GM18508 (cell line): ENCODE measurements at regions not wholly inside any gene's neighbourhood (a gene's known extent, or its start where the extent isn't known, plus 50 kb on each side); places are given as distances from the start of the nearest gene placed in this dataset.
"Not testable (repeated sequence)": the region's sequence is repeated elsewhere in the genome, so short reads cannot be mapped to it uniquely, and the experiment has no call there.

Experiments
- ATAC-seq: cut with Tn5 transposase; IDR thresholded peaks from one replicate; pipeline ENCODE4 v1.9.1; 2021; ENCODE audit warnings: moderate number of reproducible peaks; ENCODE audit not compliant: insufficient read depth, unreplicated experiment

DNA sequence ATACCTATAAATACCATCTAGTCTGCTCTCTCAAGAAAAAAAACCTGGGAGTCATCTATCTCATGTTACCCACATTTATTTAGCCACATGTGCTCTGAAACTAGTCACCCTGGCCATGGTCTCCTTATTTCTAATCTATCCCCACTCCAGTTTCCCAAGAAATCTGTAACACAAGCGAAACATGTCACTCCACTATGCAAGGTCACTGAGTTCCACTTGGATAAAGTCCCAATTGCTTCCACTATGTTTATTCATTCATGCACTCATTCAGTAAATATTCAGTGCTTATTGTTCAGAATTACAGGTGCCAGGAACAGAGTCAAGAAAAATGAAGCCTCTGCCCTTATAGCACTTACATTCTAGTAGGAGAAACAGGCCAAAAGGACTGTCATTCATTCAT, 369.4 kb upstream of the CYRIA start:
- ATAC-seq, result no peak

- ATAC-seq, result no peak
Observed at GRCh38 chr2:17030047-17030446, 364.4 kb upstream of the CYRIA start.

DNA sequence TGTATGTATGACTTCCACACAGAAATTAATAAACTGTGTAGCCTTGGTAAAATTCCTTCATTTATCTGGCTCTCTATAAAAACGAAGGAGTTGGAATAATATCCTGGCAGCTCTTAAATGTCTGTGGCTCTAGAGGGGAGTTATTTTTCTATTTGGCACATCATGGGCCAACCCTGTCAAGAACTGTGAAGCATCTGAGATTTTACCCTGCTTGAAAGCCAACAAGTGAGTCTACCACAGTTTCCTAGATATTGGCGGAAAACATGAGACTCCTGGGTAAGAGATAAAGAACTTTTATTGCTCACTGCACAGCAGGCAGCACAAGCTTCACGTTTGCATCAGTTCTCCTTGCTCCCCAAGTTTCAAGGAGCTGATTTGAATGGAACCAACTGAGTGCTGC, 346.7 kb upstream of the CYRIA start:
- ATAC-seq, result no peak

GRCh38 chr2:17010104-17010503, 344.5 kb upstream of the CYRIA start:
- no peak for ATAC-seq

DNA sequence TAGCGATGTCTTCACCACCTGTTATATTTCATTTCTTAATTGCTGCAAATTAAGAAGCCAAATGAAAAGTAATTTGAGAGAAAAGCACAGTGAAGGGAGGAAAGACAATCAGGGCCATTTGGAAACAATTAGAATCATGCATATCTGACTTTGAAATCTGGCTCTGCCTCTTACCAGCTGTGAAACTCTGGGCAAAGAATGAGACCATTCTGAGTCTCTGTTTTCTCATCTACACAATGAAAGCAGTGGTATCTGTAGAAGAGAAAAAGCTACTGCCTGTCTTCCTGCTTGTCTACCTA, 334.5 kb upstream of the CYRIA start:
- ATAC-seq, result no peak

GRCh38 chr2:16999347-17000183, 333.9 kb upstream of the CYRIA start:
- no peak for ATAC-seq

- no peak for ATAC-seq
Observed at GRCh38 chr2:16978301-16978700, 312.7 kb upstream of the CYRIA start.

DNA sequence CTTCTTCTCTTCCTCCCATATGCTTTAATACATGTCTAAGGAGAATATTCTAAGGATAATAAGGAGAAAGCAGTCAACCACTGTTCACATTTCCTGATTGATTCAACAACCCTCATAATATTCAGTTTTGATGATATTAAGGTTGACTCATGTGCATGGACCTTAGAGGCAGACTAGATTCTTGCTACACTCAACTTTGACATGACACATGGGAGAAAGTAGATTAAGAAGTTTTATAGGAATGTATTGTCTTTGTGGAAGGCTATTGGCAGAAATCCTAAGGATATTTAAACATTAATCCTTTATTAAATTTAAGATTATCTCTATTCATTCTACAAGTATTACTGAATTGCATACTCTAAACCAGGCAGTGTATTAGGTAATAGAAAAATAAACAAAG, 309.1 kb upstream of the CYRIA start:
- no peak for ATAC-seq

GRCh38 chr2:16973586-16974286, 308.1 kb upstream of the CYRIA start:
- no peak for ATAC-seq

DNA sequence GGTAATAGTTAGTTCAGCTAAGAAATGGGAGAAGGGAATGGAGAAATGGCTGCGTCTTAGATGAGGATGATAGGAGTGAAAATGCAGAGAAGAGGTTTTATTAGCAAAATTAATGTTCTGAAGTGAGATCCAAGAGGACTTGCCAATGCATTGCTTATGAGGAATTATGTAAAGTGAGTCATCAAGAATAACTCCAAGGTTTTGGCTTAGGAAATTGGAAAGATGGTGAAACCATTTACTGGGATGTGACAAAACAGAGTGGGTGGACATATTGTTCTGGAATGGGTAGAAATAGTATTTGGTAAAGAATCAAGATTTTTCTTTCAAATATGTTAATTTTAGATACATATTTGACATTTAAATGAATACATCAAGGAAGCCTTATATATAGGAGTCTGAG, 306.6 kb upstream of the CYRIA start:
- no peak for ATAC-seq

DNA sequence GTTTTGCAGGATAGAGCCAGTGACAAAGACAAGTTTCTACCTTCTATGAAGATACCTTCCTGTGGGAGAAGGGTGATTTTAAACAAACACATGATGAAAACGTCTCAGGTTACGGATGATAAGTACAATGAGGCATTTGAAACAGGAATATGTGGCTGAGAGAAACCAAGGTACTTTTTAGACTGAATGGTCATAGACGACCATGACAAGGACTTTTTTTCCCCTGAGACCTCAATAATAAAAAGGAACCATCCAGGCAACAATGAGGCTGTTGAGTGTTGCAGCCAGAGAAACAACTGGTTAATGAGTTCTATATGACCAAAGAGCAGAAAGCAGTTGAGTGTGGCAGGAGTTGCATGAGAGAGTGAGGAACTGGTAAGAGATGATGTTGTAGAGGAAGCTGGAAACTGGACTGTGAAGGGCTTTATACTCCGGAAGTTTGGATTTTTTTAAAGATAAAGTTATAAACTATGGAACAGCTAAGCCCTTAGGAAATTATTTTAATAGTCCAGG, 306.1 kb upstream of the CYRIA start:
- no peak for ATAC-seq

GRCh38 chr2:16970948-16971347, 305.3 kb upstream of the CYRIA start:
- ATAC-seq, result not testable (repeated sequence)

DNA sequence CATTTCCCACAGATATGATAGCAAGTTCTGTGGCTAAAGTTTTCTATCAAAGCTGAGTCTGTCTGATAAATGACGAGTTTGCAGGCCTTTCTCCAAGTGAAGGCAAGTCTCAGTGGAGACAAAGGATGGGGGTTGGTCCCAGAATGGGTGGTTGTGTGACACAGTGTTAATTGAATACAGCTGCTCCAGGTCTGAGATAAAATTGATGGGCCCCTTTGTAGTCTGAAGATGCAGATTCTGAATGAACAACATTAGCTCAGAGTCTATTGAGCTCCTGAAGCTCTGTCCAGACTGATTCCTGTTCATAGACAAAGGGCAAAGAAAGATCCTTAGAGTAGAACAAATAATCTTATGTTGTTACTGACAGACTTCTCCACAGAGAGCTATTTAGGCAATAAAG, 296.9 kb upstream of the CYRIA start:
- no peak for ATAC-seq

DNA sequence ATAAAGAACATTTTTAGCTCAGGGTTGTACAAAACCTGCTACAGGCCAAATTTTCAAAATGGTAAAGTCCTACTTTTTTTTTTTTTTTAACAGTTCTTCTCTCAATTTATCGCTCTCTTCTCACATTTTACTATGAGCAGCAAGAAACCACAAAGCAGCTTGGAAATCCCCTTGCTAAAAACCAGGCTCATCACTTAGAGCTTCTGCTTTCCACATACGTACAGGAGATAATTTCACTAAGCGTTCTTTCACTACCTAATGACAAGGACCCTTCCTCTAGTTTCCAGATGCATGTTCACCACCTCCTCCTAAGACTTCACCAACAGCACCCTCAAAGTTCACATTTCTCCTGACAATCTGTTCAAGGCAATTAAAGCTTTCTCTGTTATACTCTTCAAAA, 294.9 kb upstream of the CYRIA start:
- no peak for ATAC-seq

DNA sequence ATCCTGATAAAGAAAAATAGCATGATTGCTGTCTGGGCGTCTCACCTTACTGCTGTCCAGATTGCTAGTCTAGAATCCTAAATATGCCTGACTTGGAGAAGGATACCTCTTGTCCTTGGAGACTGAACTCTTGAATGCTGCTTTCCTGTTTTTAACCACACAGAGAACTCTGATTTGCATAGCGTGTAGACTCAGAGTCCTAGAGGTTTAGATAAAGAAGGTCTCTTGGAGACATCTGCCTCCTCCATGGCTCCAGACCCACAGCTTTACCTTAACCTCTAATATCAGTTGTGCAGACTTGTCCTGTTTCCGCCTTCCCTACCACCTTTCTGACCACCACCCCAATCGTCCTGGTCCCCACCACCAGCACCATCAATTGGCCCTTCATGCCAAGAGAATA, 292.6 kb upstream of the CYRIA start:
- no peak for ATAC-seq

DNA sequence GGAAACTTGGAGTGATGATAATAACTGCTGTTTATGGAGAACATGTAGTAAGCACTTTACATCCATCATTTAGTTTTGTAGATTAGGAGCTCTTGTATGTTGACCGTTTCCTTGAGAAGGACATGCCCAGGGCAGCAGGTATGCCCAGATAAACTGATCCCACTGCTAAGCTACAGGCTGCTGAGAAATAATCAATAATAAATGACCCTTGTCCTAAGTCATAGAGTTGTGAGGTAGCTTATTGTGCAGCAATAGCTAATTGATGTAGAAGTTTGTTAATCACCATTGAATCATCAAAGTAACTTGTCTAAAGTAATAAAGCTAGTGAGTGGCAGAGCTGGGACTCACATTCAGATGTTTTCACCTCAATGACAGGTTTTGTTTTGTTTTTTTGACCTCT, 287.2 kb upstream of the CYRIA start:
- no peak for ATAC-seq

DNA sequence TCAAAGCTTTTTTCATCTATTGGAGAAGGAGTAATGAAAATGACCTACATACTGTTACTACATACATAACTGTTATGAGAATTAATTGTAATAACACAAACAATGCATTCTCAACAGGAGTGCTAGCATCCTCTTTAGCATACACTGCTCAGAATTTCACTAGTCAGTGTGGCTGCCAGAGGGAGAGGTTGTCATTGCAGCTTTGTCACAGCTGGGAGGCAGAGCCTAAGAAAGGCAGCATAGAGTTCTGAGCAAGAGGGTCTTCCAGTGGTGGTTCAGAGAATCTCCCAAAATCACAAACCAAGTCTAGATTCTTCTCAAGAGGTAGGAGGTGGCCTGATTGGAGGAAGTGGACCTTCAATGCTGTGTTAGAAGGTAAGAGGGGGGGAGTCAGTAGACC, 286.7 kb upstream of the CYRIA start:
- ATAC-seq, result no peak

DNA sequence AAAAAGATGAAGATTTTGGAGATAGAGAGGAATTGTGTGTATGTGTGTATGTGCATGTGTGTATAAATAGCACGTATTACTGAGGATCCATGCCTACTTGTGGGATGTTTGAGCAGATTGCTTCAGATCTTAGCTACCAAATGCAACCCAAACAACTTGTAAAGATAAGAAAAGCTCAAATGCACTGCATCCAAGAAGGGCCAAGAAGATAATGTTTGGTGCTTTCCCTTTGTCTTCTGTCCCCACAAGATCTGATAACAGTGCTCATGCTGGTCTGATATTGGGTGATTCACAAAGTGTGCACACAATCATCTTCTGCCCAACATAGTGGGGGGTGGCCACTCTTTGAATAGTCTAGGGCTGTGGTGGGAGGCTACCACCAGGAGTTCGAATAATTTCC, 284.8 kb upstream of the CYRIA start:
- ATAC-seq, result no peak

DNA sequence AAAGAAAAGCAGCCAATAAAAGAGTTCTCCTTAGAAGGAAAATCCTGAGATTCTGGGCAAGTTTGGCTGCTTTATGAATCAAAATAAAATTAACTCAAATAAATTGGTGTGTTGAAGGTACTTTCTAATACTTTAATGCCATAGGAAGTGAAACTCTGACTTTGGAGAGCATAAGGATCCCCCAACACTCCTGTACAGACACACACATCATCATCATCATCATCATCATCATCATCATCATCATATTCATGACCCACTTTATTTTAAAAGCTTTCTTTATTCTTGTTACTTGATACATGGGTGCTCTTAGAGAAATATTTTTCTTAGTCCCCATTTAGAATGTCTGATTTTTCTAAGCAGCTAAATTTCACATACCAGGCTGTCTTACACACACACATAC, 283.1 kb upstream of the CYRIA start:
- no peak for ATAC-seq

DNA sequence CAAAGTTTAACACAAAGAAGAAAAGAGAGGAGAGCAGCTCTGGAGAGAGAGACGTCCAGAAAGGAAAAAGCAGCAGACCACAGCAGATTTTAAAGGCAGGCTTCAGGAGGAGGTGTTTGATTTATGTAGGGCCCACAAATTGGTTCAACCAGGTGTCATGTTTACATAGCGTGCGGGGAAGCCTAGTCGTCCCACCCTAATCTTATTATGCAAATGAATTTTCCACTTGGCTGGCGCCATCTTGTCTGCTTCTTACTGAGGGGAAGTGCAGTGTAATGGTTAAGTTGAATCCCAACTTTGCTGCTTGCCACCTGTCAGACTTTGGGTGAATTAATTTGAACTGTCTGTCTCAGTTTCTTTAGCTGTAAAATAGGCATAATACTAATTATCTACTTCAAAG, 282.4 kb upstream of the CYRIA start:
- ATAC-seq, result no peak

DNA sequence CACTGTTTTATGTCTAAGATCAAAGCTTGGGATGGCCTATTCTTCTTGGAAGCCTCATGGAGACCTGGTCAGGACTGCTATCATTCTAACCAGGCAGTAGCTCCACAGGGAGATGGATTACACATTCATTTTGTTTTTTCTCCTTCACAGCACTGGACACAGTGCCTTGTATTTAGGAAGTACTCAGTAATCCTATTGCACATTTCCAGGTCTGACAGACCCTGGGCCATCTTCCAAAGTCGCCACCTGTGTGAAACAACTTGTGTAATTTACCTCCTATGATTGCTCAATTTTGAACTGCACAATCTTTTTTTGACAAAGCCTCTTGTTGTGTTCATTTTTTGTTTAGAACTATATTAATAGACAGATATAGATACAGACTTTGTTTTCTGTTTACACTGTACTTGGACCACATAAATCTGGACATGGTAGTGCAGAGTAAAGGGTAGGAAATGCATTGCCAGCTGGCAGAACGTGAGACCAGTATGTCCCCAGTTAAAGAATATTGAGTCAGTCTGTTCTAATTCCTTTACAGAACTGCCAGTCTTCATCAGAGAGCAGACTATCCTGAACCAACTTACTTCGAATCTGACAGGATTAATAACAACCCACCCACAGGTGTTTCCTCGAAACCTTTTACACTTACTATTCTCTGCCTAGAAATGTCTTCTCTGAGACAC, 277.8 kb upstream of the CYRIA start:
- no peak for ATAC-seq
